ENCODE measurements at regions not wholly inside any gene's neighbourhood (a gene's known extent, or its start where the extent isn't known, plus 50 kb on each side); places are given as distances from the start of the nearest gene placed in this dataset.

DNA sequence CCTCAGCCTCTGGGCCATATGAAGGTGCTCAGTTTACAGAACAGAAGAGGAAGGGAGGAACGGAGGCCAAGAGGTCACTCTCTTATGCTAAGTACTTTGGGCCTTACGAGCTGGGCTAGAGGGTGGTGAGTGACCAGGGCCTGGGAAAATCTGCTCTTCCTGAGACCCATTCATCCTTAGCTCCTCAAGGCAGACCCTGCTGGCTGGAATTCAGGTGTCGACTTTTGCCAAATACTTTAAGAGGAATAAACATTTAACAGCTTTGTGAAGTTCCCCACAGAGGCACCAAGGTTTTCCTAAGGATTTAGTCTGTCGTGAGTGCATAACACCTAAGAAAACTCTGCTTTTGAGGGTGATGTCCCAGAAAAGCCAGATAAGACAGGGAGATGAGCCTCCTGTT is 129.7 kb upstream of the SIX2 start:
- no peak for TF ChIP-seq EZH2 (IDR thresholded peaks at IDR 0.05)
- TF ChIP-seq POLR2AphosphoS5 (IDR thresholded peaks at IDR 0.05; ENCODE audit: borderline replicate concordance, low read depth, low read length), result no peak
- no peak for TF ChIP-seq FOXP2 (optimal IDR thresholded peaks at IDR 0.05; ENCODE audit: control extremely low read depth, extremely low read length, insufficient read depth)
